GM23338 (cell line): ENCODE measurements at regions not wholly inside any gene's neighbourhood (a gene's known extent, or its start where the extent isn't known, plus 50 kb on each side); places are given as distances from the start of the nearest gene placed in this dataset.

Experiments
- ATAC-seq: fragments of 200-7000 bp; cut with Tn5 transposase; 3 replicates; pipeline ENCODE4 v1.9.1; 2020
- DNase-seq: peaks from one replicate; pipeline ENCODE4 v3.0.0-alpha.2; 2015; ENCODE audit warnings: low spot score
- H2AFZ ChIP-seq: fragments of 200-600 bp; sonication (generic); 2 replicates; pipeline ENCODE4 v1.8.0; 2016; ENCODE audit warnings: antibody characterized with exemption, mild to moderate bottlenecking, moderate library complexity
- H3F3A ChIP-seq: fragments of 200-600 bp; sonication (generic); replicated peaks from 2 replicates; pipeline ENCODE4 v1.8.0; 2017; ENCODE audit warnings: antibody characterized with exemption, mixed run types, low read depth
- H3K27ac ChIP-seq: fragments of 200-600 bp; sonication (generic); 2 replicates; pipeline ENCODE4 v1.6.1; 2016; ENCODE audit warnings: low read depth
- H3K27me3 ChIP-seq: fragments of 200-600 bp; sonication (generic); 2 replicates; pipeline ENCODE4 v1.8.0; 2016; ENCODE audit warnings: mild to moderate bottlenecking, mixed run types, moderate library complexity; ENCODE audit not compliant: insufficient read depth
- H3K36me3 ChIP-seq: fragments of 200-600 bp; sonication (generic); 2 replicates; pipeline ENCODE4 v1.8.0; 2016; ENCODE audit warnings: mild to moderate bottlenecking; ENCODE audit not compliant: insufficient read depth
- H3K4me1 ChIP-seq: fragments of 200-600 bp; sonication (generic); 2 replicates; pipeline ENCODE4 v1.8.0; 2016; ENCODE audit warnings: mild to moderate bottlenecking, moderate library complexity; ENCODE audit not compliant: insufficient read depth
- H3K4me2 ChIP-seq: fragments of 200-600 bp; sonication (generic); 2 replicates; pipeline ENCODE4 v1.7.1; 2017; ENCODE audit warnings: mixed run types
- H3K4me3 ChIP-seq: fragments of 200-600 bp; sonication (generic); 2 replicates; pipeline ENCODE4 v1.6.1; 2016; ENCODE audit warnings: mixed run types
- H3K79me2 ChIP-seq: fragments of 200-600 bp; sonication (generic); replicated peaks from 2 replicates; pipeline ENCODE4 v1.8.0; 2017; ENCODE audit warnings: mild to moderate bottlenecking; ENCODE audit not compliant: insufficient read depth
- H3K9me2 ChIP-seq: fragments of 200-600 bp; sonication (generic); 2 replicates; pipeline ENCODE4 v1.8.0; 2017; ENCODE audit not compliant: insufficient read depth
- H4K20me1 ChIP-seq: fragments of 200-600 bp; sonication (generic); replicated peaks from 2 replicates; pipeline ENCODE4 v1.8.0; 2017; ENCODE audit warnings: mild to moderate bottlenecking; ENCODE audit not compliant: insufficient read depth
- H3K27ac Mint-ChIP-seq: 2 replicates; pipeline ENCODE4 v1.8.0; 2020; ENCODE audit warnings: inconsistent platforms, mild to moderate bottlenecking, moderate library complexity, mixed read lengths
- H3K27me3 Mint-ChIP-seq: 3 replicates; pipeline ENCODE4 v1.8.0; 2022; ENCODE audit warnings: low read depth, mild to moderate bottlenecking, moderate library complexity, mixed read lengths, inconsistent platforms; ENCODE audit not compliant: insufficient read depth, poor library complexity
- H3K36me3 Mint-ChIP-seq: 3 replicates; pipeline ENCODE4 v1.8.0; 2021; ENCODE audit warnings: low read depth, mild to moderate bottlenecking, inconsistent platforms, moderate library complexity, mixed read lengths
- H3K4me1 Mint-ChIP-seq: 3 replicates; pipeline ENCODE4 v1.8.0; 2020; ENCODE audit warnings: mild to moderate bottlenecking, inconsistent platforms, mixed read lengths
- H3K4me3 Mint-ChIP-seq: 3 replicates; pipeline ENCODE4 v1.8.0; 2021; ENCODE audit warnings: moderate library complexity, mild to moderate bottlenecking, inconsistent platforms, mixed read lengths
- H3K9me3 Mint-ChIP-seq: 3 replicates; pipeline ENCODE4 v1.8.0; 2020; ENCODE audit warnings: moderate library complexity, mild to moderate bottlenecking, inconsistent platforms, mixed read lengths
- CREB1 ChIP-seq: fragments of 250-450 bp; sonication (Bioruptor Pico); IDR thresholded peaks from 2 replicates; pipeline ENCODE4 v1.5.0; 2020; ENCODE audit warnings: low read depth, mild to moderate bottlenecking, moderate library complexity
- EZH2 ChIP-seq: fragments of 200-600 bp; sonication (generic); IDR thresholded peaks from one replicate; pipeline ENCODE4 v1.8.0; 2017; ENCODE audit warnings: antibody characterized with exemption, mild to moderate bottlenecking, low read depth; ENCODE audit not compliant: unreplicated experiment
- EZH2phosphoT487 ChIP-seq: fragments of 200-600 bp; sonication (generic); IDR thresholded peaks from one replicate; pipeline ENCODE4 v1.8.1; 2018; ENCODE audit warnings: antibody characterized with exemption; ENCODE audit not compliant: unreplicated experiment
- JUNB ChIP-seq: IDR thresholded peaks from one replicate; pipeline ENCODE4 v1.6.1; 2016; ENCODE audit warnings: antibody characterized with exemption; ENCODE audit not compliant: unreplicated experiment
- NANOG ChIP-seq: IDR thresholded peaks from 2 replicates; pipeline ENCODE4 v1.6.1; 2016; ENCODE audit warnings: antibody characterized with exemption, borderline replicate concordance
- POLR2AphosphoS5 ChIP-seq: IDR thresholded peaks from 2 replicates; pipeline ENCODE4 v1.6.1; 2016; ENCODE audit warnings: antibody characterized with exemption, low read depth
- STAT1 ChIP-seq: IDR thresholded peaks from one replicate; pipeline ENCODE4 v1.6.1; 2016; ENCODE audit warnings: antibody characterized with exemption; ENCODE audit not compliant: unreplicated experiment
- ZNF114 ChIP-seq: fragments of 250-450 bp; sonication (Bioruptor Pico); IDR thresholded peaks from 2 replicates; pipeline ENCODE4 v1.5.0; 2020; ENCODE audit warnings: mild to moderate bottlenecking, moderate library complexity
- ZNF331 ChIP-seq: fragments of 250-450 bp; sonication (Bioruptor Pico); IDR thresholded peaks from 2 replicates; pipeline ENCODE4 v1.5.0; 2020; ENCODE audit warnings: low read depth, mild to moderate bottlenecking, moderate library complexity
- TF ChIP-seq, protein P1 (sequence below): IDR thresholded peaks from one replicate; pipeline ENCODE4 v1.6.1; 2018; ENCODE audit warnings: antibody characterized with exemption; ENCODE audit not compliant: unreplicated experiment
- TF ChIP-seq, protein P2 (sequence below), 2 experiments: fragments of 200-600 bp in 1 of 2; sonication (generic) in 1 of 2; conservative IDR thresholded peaks; 2 replicates each; pipeline versions ENCODE4 v1.5.1 to v1.6.1; 2016 to 2017; ENCODE audit warnings: antibody characterized with exemption in 2 of 2, low read depth in 2 of 2, mild to moderate bottlenecking in 2 of 2, moderate library complexity in 1 of 2
- TF ChIP-seq, protein P3 (sequence below): IDR thresholded peaks from 2 replicates; pipeline ENCODE4 v1.6.1; 2016; ENCODE audit warnings: antibody characterized with exemption

DNA sequence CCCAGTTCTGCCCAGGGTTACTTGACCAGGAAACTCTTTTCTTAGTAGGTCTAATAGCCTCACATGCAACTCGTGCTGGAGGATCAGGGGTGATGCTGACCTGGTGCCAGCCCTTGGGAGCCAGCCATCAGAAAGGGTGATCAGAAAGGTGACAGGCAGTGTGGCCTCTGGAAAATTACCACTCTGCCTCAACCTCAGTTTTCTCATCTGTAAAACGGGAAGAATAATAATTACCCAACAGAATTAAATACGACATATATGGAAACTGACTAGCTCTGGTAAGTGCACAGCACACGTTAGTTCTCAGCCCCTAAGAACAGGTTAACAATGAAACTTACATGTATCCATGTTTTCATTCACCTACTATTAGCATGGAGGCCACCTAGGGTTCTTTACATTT, 157.6 kb downstream of the EN1 start (continued):
- TF ChIP-seq, protein P1, sequence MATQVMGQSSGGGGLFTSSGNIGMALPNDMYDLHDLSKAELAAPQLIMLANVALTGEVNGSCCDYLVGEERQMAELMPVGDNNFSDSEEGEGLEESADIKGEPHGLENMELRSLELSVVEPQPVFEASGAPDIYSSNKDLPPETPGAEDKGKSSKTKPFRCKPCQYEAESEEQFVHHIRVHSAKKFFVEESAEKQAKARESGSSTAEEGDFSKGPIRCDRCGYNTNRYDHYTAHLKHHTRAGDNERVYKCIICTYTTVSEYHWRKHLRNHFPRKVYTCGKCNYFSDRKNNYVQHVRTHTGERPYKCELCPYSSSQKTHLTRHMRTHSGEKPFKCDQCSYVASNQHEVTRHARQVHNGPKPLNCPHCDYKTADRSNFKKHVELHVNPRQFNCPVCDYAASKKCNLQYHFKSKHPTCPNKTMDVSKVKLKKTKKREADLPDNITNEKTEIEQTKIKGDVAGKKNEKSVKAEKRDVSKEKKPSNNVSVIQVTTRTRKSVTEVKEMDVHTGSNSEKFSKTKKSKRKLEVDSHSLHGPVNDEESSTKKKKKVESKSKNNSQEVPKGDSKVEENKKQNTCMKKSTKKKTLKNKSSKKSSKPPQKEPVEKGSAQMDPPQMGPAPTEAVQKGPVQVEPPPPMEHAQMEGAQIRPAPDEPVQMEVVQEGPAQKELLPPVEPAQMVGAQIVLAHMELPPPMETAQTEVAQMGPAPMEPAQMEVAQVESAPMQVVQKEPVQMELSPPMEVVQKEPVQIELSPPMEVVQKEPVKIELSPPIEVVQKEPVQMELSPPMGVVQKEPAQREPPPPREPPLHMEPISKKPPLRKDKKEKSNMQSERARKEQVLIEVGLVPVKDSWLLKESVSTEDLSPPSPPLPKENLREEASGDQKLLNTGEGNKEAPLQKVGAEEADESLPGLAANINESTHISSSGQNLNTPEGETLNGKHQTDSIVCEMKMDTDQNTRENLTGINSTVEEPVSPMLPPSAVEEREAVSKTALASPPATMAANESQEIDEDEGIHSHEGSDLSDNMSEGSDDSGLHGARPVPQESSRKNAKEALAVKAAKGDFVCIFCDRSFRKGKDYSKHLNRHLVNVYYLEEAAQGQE: no peak
- TF ChIP-seq ZNF331 (CRISPR knock-in tag) (no peak), NANOG (no peak)

DNA sequence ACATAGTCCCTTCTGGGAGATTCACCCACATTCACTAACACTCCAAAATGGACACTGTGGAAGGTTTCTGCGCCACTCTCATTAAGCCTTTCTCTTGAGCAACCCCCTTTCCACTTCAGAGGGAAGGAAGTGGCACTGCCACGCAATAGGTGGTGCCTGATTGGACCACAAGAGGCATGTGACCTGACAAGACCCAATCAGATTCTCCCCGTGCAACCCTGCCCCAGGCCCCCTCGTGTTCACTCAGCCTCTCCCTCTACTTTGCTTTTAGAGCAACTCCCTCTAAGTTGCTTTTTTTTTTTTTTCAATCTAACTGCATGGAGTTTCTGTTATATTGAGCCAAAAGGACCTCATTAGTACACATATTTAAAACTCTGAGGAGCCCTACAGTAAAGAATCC, 158.0 kb downstream of the EN1 start:
- H3K27ac Mint-ChIP-seq: no peak overlapping the region
- no peaks in the 10 kb centered on the region for H3K27me3 ChIP-seq
- no peaks in the 10 kb centered on the region for H3K36me3 Mint-ChIP-seq
- no peak for TF ChIP-seq ZNF114 (CRISPR knock-in tag)
- TF ChIP-seq POLR2AphosphoS5: no peak
- TF ChIP-seq STAT1: no peak
- no peak for TF ChIP-seq JUNB
- TF ChIP-seq NANOG: no peak
- TF ChIP-seq, protein P1: no peak
- TF ChIP-seq ZNF331 (CRISPR knock-in tag): no peak
- no peak for TF ChIP-seq CREB1 (CRISPR knock-in tag)
- no peak for TF ChIP-seq EZH2
- TF ChIP-seq, protein P2, sequence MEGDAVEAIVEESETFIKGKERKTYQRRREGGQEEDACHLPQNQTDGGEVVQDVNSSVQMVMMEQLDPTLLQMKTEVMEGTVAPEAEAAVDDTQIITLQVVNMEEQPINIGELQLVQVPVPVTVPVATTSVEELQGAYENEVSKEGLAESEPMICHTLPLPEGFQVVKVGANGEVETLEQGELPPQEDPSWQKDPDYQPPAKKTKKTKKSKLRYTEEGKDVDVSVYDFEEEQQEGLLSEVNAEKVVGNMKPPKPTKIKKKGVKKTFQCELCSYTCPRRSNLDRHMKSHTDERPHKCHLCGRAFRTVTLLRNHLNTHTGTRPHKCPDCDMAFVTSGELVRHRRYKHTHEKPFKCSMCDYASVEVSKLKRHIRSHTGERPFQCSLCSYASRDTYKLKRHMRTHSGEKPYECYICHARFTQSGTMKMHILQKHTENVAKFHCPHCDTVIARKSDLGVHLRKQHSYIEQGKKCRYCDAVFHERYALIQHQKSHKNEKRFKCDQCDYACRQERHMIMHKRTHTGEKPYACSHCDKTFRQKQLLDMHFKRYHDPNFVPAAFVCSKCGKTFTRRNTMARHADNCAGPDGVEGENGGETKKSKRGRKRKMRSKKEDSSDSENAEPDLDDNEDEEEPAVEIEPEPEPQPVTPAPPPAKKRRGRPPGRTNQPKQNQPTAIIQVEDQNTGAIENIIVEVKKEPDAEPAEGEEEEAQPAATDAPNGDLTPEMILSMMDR (conservative IDR thresholded peaks at IDR 0.05; ENCODE audit: low read depth in 2 of 2): no peak
- no peak for TF ChIP-seq EZH2phosphoT487
- TF ChIP-seq, protein P3, sequence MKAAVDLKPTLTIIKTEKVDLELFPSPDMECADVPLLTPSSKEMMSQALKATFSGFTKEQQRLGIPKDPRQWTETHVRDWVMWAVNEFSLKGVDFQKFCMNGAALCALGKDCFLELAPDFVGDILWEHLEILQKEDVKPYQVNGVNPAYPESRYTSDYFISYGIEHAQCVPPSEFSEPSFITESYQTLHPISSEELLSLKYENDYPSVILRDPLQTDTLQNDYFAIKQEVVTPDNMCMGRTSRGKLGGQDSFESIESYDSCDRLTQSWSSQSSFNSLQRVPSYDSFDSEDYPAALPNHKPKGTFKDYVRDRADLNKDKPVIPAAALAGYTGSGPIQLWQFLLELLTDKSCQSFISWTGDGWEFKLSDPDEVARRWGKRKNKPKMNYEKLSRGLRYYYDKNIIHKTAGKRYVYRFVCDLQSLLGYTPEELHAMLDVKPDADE: no peak

More for the DNA sequence above, 158.0 kb downstream of the EN1 start:
- H4K20me1 ChIP-seq: no peaks in the 10 kb centered on the region
- H3K9me3 Mint-ChIP-seq: no peaks in the 10 kb centered on the region; the same call in 2 of the 3 replicates
- no peaks in the 10 kb centered on the region for H3K79me2 ChIP-seq
- H3K27me3 Mint-ChIP-seq: peaks cover 10% of the 10 kb centered on the region
- no peak overlapping the region for H3K4me3 ChIP-seq
- H3K27ac ChIP-seq: no peak overlapping the region
- ATAC-seq (no peak), DNase-seq (no peak)
- H3K9me2 ChIP-seq: peaks cover 4% of the 10 kb centered on the region; the same call in 1 of the 2 replicates
- no peak overlapping the region for H2AFZ ChIP-seq
- H3K4me1 ChIP-seq: no peaks in the 10 kb centered on the region
- H3K4me2 ChIP-seq: no peak overlapping the region
- no peaks in the 10 kb centered on the region for H3F3A ChIP-seq
- H3K4me3 Mint-ChIP-seq: no peak overlapping the region
- H3K36me3 ChIP-seq: no peaks in the 10 kb centered on the region
- H3K4me1 Mint-ChIP-seq: peaks cover 2% of the 10 kb centered on the region; the same call in 1 of the 3 replicates
